ENCODE measurements at regions not wholly inside any gene's neighbourhood (a gene's known extent, or its start where the extent isn't known, plus 50 kb on each side); places are given as distances from the start of the nearest gene placed in this dataset.
A peak's percentile ranks its signal among the peaks of the same experiment; 100 is the strongest.
"Not testable (repeated sequence)": the region's sequence is repeated elsewhere in the genome, so short reads cannot be mapped to it uniquely, and the experiment has no call there.

- no peak for DNase-seq (ENCODE audit: low spot score)
These were observed 1073.3 kb downstream of the SOCS6 start for GRCh38 chr18:71362140-71362539.

DNA sequence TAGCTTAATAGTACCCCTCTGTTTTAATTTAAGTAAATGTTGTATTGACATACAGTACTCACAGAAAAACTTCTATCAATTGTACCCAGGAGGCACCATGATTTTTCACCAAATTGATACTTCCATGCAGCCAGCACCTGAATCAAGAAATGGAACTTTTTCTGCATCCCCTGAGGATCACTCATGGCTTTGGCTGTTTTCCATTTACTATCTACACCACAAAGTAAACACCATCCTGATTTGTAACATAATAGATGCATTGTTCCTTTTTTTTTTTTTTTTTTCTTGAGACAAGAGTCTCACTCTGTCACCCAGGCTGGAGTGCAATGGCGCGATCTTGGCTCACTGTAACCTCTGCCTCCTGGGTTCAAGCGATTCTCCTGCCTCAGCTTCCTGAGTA lies 1066.8 kb downstream of the SOCS6 start:
- DNase-seq (ENCODE audit: low spot score), result not testable (repeated sequence)

GRCh38 chr18:71352618-71353017 lies 1063.8 kb downstream of the SOCS6 start:
- DNase-seq (ENCODE audit: low spot score), result no peak

- DNase-seq (ENCODE audit: low spot score), result no peak
These were observed 1047.8 kb downstream of the SOCS6 start for GRCh38 chr18:71336576-71337210.

DNA sequence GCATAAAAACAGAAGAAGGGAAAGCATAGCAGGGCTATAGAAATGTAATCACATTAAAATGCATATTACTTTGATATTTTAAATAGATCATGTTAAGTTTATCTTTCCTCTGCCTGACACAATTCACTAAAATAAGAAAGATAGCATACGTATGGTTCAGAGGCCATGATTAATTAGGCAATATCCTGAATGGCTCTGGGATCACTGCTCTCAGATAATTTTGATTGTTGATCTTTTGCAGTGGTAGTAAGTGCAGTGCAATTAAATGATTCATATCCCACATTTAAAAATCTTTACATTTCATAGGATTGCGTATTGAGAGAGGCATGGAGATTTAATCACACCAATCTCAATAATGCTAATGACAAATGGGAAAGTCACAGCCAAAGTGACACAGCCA lies 1040.7 kb downstream of the SOCS6 start:
- no peak for DNase-seq (ENCODE audit: low spot score)

DNA sequence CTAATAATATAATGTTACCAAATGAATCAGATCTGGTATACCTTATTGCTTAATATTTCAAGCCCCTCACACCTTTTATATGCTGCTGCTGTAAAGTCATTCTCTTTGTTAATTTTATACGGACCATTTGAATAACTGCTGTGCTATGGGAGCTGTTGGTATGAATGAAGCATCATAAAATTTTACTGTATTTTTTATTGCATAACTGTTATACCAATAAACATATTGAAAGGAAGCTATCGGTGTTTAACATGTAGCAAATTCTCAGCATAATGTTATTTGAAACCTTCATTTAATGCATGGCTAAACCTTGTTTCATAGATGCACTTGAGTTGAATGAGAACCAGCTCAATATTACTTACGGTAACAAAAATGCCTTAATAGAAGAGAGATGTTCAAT lies 1040.3 kb downstream of the SOCS6 start:
- no peak for DNase-seq (ENCODE audit: low spot score)

DNA sequence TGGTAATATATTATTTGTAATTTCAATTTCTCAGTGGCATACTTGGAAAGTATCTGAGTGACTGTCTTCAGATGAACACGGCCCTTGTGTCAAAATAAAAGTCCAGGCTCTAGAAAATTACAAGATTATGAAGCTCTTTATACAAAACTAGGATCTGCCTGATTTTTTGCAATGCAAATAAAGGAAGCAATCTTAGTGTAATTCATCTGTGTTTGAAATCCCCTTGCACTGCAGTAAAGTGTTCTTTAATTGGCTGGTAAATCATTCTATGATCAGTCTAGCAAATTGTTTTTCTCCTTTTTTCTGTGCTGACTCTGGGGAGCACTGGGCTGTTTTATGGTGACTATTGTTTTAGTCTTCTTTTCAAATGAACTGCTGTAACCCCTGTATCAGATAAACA lies 1039.0 kb downstream of the SOCS6 start:
- DNase-seq (ENCODE audit: low spot score), result no peak

GRCh38 chr18:71327441-71327840 lies 1038.6 kb downstream of the SOCS6 start:
- DNase-seq (ENCODE audit: low spot score), result no peak

GRCh38 chr18:71326826-71327225 lies 1038.0 kb downstream of the SOCS6 start:
- DNase-seq (ENCODE audit: low spot score), result no peak

GRCh38 chr18:71324356-71324755 lies 1035.5 kb downstream of the SOCS6 start:
- DNase-seq (ENCODE audit: low spot score), result no peak

GRCh38 chr18:71322201-71322600 lies 1033.4 kb downstream of the SOCS6 start:
- no peak for DNase-seq (ENCODE audit: low spot score)

DNA sequence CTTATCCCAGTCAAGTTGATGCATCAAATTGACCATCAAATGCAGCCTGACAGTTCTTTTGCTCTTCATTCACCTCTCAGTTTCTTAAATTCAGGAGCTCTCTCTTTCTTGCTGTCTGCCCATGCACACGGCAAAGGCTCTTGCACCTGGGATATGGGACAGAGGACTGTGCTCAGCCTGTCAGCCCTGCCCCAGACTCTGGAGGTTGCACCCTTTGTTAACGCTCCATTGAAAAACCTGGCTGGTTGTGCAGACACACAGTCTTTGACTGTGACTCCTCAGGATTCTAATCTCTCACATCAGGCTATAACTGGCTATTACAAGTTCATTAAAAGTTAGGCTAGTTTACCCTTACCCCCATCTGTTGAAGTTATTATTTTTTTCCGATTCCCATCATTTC lies 1032.5 kb downstream of the SOCS6 start:
- DNase-seq (ENCODE audit: low spot score), result no peak

DNA sequence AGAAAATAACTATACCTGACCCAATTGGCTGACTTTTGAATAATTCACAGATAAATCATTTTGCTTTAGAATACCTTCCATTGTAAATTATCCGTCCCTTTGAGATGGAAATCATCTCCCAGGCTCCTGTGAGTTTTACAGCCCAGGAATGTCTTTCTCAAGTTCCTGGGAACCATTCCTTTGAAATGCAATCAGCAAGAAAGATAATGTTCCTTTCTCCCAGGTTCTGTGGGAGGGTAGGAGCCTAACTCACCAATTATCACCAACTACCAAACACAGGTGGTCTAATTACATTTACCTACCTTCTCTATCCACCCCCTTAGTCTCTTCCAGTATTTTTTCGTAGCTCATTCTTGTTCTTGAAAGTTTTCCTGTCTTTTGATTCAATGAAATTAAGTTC lies 1016.0 kb downstream of the SOCS6 start:
- DNase-seq (ENCODE audit: low spot score), result no peak

DNA sequence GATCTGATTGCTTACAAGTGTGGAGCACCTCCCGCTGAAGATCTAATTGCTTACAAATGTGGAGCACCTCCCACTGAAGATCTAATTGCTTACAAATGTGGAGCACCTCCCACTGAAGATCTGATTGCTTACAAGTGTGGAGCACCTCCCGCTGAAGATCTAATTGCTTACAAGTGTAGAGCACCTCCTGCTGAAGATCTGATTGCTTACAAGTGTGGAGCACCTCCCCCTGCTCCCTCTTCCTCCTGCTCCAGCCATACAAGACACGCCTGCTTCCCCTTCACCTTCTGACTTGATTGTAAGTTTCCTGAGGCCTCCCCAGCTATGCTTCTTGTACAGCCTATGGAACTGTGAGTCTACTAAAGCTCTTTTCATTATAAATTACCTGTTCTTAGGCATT lies 1014.9 kb downstream of the SOCS6 start:
- not testable (repeated sequence) for DNase-seq (ENCODE audit: low spot score)

- no peak for DNase-seq (ENCODE audit: low spot score)
These were observed 1012.8 kb downstream of the SOCS6 start for GRCh38 chr18:71301596-71301995.

DNA sequence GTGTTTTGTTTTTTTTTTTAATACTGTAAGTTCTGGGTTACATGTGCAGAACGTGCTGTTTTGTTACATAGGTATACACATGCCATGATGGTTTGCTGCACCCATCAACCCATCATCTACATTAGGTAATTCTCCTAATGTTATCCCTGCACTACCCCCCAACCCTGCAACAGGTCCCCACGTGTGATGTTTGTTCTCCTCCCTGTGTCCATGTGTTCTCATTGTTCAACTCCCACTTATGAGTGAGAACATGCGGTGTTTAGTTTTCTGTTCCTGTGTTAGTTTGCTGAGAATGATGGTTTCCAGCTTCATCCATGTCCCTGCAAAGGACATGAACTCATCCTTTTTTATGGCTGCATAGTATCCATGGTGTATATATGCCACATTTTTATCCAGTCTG lies 1005.4 kb downstream of the SOCS6 start:
- DNase-seq (ENCODE audit: low spot score), result not testable (repeated sequence)

DNA sequence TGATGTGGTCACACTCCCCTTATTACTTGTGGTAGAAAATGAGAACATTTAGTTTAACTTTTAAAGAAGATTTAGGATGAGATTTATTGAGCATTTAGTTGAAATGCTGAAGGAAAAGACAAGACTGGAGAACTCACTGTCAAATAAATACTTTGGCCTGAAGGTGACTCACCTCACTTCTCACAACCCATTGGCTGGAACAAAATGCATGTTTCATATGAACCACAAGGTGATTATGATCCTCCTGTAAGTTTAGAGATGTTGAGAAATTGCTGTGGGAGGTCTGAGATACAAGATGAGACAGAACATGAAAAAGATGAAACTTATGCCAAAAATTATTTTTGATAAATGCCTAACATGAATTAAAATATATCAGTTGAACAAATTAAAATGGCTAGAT lies 1004.5 kb downstream of the SOCS6 start:
- DNase-seq (ENCODE audit: low spot score), result no peak

- peak; percentile 25 for DNase-seq (ENCODE audit: low spot score)
These were observed 998.4 kb downstream of the SOCS6 start for GRCh38 chr18:71287268-71287667.

GRCh38 chr18:71252351-71252865 lies 963.6 kb downstream of the SOCS6 start:
- DNase-seq (ENCODE audit: low spot score), result no peak

DNA sequence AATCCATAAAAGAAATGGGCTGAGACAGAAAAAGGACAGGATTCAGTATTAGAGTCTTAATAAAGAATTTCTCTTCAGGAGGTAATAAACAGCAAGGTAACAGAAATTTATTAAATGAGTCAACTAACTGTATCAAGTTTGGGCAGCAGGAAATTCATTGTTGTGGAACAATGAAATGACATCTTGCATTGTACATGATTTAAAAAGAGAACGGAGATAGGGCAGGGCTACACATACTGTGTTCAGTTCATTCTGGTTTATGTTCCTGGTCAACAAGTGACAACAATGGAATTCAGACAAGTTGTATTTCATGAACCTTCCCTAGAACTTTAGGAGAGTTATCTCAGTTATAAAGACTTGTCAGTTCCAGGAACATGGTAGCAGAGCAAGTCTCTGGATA lies 961.3 kb downstream of the SOCS6 start:
- DNase-seq (ENCODE audit: low spot score), result no peak

- no peak for DNase-seq (ENCODE audit: low spot score)
These were observed 960.9 kb downstream of the SOCS6 start for GRCh38 chr18:71249791-71250190.

GRCh38 chr18:71242981-71243380 lies 954.1 kb downstream of the SOCS6 start:
- no peak for DNase-seq (ENCODE audit: low spot score)

GRCh38 chr18:71238974-71239624 lies 950.3 kb downstream of the SOCS6 start:
- DNase-seq (ENCODE audit: low spot score), result no peak

- DNase-seq (ENCODE audit: low spot score), result no peak
These were observed 948.8 kb downstream of the SOCS6 start for GRCh38 chr18:71237641-71238040.
